GM21515 (cell line): ENCODE measurements at regions not wholly inside any gene's neighbourhood (a gene's known extent, or its start where the extent isn't known, plus 50 kb on each side); places are given as distances from the start of the nearest gene placed in this dataset.
"Not testable (repeated sequence)": the region's sequence is repeated elsewhere in the genome, so short reads cannot be mapped to it uniquely, and the experiment has no call there.

ENCODE experiments used
- ATAC-seq: cut with Tn5 transposase; IDR thresholded peaks from one replicate; pipeline ENCODE4 v1.9.1; 2021; ENCODE audit not compliant: unreplicated experiment

DNA sequence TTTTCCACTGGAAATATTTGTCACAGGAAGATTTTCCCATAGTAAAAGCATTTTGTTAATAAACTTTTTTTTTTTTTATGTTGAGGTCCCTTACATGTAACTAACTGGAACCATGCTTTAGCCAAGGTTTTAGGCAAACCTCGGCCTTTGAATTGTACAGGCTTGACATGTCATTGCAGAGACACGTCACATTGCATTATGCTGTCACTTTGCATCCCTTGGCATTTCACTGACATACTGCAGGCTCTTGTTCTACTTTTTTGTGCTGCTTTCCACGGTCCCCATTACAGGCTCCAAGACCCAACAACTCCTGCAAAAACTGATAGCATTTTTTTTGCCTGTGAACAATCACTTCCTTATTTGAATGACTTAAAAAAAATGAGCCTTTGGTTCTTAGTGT is 724.3 kb downstream of the TTLL7 start:
- not testable (repeated sequence) for ATAC-seq

DNA sequence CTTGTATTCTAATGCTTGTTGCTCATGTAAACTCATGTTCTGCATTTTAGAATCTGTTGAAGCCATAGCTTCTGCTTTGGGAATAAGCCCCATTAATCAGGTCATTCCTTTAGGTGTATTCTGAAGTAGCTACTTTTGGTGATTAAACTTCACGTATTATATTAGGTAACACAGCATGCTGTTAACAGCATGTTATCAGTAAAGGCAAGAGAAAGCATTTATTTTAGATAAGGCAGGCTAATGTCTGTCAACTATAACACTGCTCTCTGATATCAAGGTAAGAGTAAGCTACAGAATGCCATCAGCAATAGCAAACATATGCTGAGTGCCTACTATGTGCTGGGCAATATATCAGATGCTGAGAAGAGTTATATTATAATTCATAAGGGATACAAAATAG is 726.4 kb downstream of the TTLL7 start:
- ATAC-seq, result not testable (repeated sequence)

DNA sequence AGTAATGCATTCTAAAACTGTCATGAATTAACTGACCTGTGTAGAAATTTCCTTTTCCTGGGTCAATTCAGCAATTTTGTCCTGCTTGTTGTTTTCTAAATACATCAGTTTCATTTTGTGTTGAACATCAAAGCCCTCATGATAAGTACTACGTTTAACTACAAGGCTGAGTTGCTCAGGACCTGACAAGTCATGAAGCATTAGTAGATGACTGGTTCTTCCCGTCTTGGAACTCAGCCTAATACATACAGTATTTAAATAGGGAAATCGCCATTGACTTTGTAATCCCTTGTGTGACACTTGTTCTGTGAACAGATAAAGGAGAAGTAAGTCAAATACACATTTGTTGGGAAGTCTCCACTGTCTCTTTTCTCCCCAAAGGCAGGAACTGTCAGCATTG is 727.1 kb downstream of the TTLL7 start:
- ATAC-seq, result not testable (repeated sequence)

- ATAC-seq, result not testable (repeated sequence)
These were observed 728.1 kb downstream of the TTLL7 start for GRCh38 chr1:83270801-83271200.

DNA sequence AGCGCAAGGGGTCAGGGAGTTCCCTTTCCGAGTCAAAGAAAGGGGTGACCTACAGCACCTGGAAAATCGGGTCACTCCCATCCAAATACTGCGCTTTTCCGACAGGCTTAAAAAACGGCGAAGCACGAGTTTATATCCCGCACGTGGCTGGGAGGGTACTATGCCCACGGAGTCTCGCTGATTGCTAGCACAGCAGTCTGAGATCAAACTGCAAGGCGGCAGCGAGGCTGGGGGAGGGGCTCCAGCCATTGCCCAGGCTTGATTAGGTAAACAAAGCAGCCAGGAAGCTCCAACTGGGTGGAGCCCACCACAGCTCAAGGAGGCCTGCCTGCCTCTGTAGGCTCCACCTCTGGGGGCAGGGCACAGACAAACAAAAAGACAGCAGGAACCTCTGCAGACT is 735.1 kb downstream of the TTLL7 start:
- ATAC-seq, result not testable (repeated sequence)

DNA sequence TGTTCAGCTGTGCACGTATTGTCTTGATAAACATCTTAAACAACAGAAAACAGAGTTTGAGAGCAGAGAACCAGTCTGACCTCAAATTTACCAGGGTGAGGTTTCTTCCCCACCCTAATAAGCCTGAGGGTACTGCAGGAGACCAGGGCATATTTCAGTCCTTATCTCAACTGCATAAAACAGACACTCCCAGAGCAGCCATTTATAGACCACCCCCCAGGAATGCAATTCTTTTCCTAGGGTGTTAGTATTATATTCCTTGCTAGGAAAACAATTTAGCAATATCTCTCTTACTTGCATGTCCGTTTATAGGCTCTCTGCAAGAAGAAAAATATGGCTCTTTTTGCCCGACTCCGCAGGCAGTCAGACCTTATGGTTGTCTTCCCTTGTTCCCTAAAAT is 747.2 kb downstream of the TTLL7 start:
- ATAC-seq, result not testable (repeated sequence)

- ATAC-seq, result not testable (repeated sequence)
These were observed 752.2 kb downstream of the TTLL7 start for GRCh38 chr1:83246780-83247179.

GRCh38 chr1:83244832-83245231 is 754.1 kb downstream of the TTLL7 start:
- ATAC-seq, result not testable (repeated sequence)

DNA sequence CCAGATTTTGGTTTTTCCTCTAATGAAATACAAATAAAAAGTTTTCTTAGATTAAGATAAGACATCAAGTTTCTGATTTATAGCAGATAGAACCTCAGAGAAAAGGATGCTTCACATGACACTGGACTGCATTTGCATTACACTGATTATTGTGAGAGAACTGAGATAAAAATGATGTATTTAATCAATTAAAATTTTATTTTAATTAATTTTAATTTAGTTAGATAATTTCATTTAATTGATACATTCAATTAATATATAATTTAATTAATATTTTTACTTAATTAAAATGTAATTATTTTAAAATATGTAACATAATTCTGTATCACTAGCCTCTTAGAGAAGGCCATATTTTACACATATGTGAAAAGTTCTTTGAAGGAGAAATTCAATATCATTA is 759.4 kb downstream of the TTLL7 start:
- ATAC-seq, result not testable (repeated sequence)

GRCh38 chr1:83238654-83239053 is 760.3 kb downstream of the TTLL7 start:
- ATAC-seq, result not testable (repeated sequence)

DNA sequence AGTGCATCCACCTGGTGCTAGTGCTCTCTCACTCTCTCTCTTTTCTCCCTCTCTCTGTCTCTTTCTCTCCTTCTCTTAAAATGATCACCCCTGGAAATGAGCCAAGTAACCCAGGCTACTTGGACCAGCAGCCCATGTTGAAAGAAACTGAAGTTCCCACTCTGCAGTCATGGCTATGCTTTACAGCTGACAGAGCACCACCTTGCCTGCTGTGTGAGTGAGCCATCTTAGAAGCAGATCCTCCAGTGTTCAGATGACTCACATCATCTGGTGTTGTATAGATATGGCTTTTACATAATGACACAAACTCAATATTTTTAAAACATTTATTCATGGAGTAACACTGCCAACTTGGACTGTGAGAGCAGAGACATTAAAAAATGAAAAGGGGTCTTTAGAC is 779.1 kb downstream of the TTLL7 start:
- ATAC-seq, result not testable (repeated sequence)

DNA sequence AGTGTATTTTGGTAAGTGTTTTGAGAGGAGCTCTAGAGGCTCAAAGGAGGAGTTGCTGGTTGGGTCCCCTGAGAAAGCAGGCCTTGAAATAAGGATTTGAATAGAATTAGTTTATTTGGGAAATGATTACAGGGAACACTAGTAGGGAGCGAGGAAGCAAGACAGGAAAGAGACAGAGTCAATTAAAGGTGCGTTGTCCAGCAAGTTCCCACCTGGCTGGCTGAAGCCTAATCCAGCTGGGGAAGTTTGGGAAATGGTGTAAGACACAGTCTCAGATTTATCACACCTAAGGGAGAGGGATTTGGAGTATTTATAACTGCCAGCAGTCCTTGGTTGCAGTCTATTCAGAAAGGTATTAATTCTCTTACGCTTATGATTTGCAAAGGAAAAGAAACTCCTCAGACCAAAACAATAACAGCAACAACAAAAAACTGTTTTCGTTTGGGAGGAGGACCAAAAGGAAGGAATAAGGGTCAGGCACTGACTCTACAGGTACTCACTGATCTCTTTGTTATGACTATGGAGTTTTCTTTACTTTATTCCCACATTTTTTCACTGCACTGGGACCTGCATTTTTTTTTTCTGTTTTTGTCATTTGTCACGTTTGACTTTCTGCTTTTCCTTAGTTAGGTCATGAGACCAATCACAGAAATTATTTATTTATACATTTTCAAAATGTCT is 780.8 kb downstream of the TTLL7 start:
- not testable (repeated sequence) for ATAC-seq

DNA sequence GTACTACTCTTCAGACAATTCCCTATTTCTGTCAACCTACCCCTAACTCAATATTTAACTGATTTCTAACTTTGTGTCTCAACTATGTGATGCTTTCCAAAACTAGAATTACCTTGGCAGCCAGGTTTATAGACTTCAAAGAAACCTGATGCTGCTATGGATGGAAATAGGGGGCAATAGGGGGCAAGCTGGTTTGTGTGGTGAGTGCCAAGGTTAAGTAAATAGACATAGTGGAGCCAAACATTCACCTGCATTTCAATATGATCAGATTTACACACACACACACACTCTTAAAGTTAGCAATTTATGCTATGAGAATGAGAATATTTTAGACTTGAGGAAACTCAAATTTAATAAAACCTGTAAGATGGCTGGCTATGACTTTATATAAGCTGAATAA is 784.6 kb downstream of the TTLL7 start:
- not testable (repeated sequence) for ATAC-seq

GRCh38 chr1:83213648-83214047 is 785.3 kb downstream of the TTLL7 start:
- ATAC-seq, result not testable (repeated sequence)

- not testable (repeated sequence) for ATAC-seq
These were observed 786.9 kb downstream of the TTLL7 start for GRCh38 chr1:83212033-83212432.

GRCh38 chr1:83208540-83208939 is 790.4 kb downstream of the TTLL7 start:
- ATAC-seq, result not testable (repeated sequence)

GRCh38 chr1:83194610-83195009 is 804.3 kb downstream of the TTLL7 start:
- not testable (repeated sequence) for ATAC-seq

- ATAC-seq, result not testable (repeated sequence)
These were observed 816.8 kb downstream of the TTLL7 start for GRCh38 chr1:83182033-83182728.

DNA sequence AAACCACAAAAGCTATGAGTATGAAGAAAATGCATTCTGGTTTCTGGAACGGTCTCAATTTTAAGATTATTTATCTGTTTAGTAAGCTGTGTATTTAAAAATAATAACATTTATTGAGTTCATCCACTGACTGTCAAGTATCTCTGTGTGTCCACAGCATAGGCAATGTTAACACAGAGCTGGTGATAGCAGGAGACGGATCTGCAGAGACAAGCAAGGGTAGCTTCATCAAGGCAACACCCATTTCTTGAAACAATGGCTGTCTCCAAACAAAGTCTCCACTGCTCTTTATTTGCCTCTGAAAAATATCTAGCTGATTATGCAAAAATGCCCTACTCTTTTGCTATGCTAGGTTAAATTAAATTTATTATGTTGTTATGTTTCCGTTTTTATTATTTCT is 818.3 kb downstream of the TTLL7 start:
- not testable (repeated sequence) for ATAC-seq

- ATAC-seq, result not testable (repeated sequence)
These were observed 831.3 kb downstream of the TTLL7 start for GRCh38 chr1:83167634-83168033.

GRCh38 chr1:83163879-83164475 is 835.0 kb downstream of the TTLL7 start:
- not testable (repeated sequence) for ATAC-seq

DNA sequence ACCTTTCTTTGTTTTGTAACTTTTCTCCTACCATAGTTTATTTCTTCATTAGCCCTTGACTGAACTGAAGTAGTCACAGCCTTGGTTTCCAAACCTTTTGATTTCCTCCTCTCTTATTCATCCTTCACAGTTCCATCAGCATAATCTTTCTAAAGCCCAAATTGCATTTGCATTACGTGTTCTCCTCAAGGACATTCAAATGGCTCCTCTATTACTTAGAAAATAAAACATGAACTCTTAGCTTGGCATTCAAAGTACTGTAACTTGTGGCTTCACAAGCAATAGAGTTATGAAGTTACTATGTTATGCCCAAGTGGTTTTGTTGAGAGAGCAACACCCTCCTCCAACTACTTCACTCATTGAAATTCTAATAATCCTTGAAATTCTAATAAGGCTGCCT is 840.0 kb downstream of the TTLL7 start:
- not testable (repeated sequence) for ATAC-seq
